Psoas muscle (tissue), 7 donors: ENCODE measurements at regions not wholly inside any gene's neighbourhood (a gene's known extent, or its start where the extent isn't known, plus 50 kb on each side); places are given as distances from the start of the nearest gene placed in this dataset.

ENCODE experiments used
- ATAC-seq, 4 donors: fragments of 200-7000 bp; cut with Tn5 transposase; one replicate each; pipeline ENCODE4 v1.9.1; 2020; ENCODE audit warnings: moderate library complexity in 3 of 4, mild to moderate bottlenecking in 2 of 4
- DNase-seq, 2 donors: peaks; one replicate each; pipeline ENCODE4 v3.0.0-alpha.2; 2020
- H3K27ac ChIP-seq: fragments of 200-600 bp; one replicate; pipeline ENCODE4 v1.8.0; 2022
- H3K27me3 ChIP-seq, 3 donors: fragments of 200-600 bp in 1 of 3; one replicate each; pipeline versions ENCODE4 v1.6.1 to v1.8.0; 2013 to 2022; ENCODE audit warnings: low read length in 2 of 3, mild to moderate bottlenecking in 2 of 3, moderate library complexity in 1 of 3; ENCODE audit not compliant: insufficient read depth in 3 of 3
- H3K36me3 ChIP-seq, 2 donors: fragments of 200-600 bp in 1 of 2; one replicate each; pipeline versions ENCODE4 v1.6.1 to v1.8.0; 2013 to 2022; ENCODE audit warnings: low read depth in 1 of 2, mild to moderate bottlenecking in 1 of 2, moderate library complexity in 1 of 2; ENCODE audit not compliant: insufficient read depth in 1 of 2
- H3K4me1 ChIP-seq: fragments of 200-600 bp; one replicate; pipeline ENCODE4 v1.8.0; 2022
- H3K4me3 ChIP-seq: fragments of 200-600 bp; one replicate; pipeline ENCODE4 v1.8.0; 2022; ENCODE audit warnings: mild to moderate bottlenecking
- H3K9me3 ChIP-seq: fragments of 200-600 bp; one replicate; pipeline ENCODE4 v1.8.0; 2022
- WGBS, 3 donors: extraction: QIAGEN DNeasy Blood & Tissue Kit; methylation state at CpG; one replicate each; pipeline versions ENCODE4 v1.1.6 to v1.1.7; 2013; 5-methylcytosine and 5-hydroxymethylcytosine counted together
- intact Hi-C, 2 donors: fragments of 100-400 bp; cut with DNase I; formaldehyde crosslinking; loops; one replicate each; pipeline versions ENCODE4 v1.11.0 to v1.14.2; 2022
- TF ChIP-seq, protein P1 (sequence below): fragments of 200-600 bp; IDR thresholded peaks from one replicate; pipeline ENCODE4 v1.8.0; 2022; ENCODE audit warnings: antibody characterized with exemption
- donor health status: healthy with polysubstance abuse.
- donor health status: DM: no; HTN: no; CAD: no; lungs with moderate emphysema.
- donor health status: Bipolar disorder and iron deficiency.
- donor health status: healthy.
- donor health status: DM: yes; HTN: yes; CAD: no.
- donor health status: DM: no; HTN: no; CAD: no.
- donor health status: DM: yes; HTN: yes; CAD: no.

DNA sequence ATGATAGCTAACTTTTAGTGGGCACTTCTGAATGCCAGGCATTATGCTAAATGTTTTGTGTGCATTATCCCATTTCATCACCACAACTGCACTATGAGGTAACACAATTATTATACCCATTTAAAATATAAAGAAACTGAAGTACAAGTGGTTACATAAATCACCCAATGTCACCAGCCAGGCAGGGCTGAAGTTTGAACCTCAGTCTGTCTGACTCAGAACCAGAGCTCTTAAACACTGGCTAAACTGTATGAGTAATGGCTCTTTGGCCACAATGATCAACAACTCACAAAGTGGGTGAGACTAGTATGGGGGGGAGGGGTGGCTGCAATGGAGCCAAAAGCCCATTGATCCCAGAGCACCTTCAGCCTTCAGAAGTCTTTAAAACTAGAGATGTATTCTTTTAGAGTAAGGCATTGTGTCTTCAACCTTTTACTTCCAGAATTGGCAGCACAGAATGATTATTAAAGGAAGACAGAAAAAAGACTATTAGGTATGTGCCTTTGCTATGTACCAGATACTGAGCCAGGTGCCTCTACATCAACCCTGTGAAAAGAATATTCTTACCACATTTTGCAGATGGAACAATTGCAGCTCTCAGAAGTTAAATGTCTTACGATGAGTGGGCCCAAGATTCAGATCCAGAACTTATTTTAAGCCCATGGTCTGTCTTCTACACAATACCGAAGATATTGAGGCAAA is 166.9 kb downstream of the UACA start:
- intact Hi-C loops, result no loop called here
- H3K36me3 ChIP-seq, result no peaks in the 10 kb centered on the region
- H3K4me1 ChIP-seq, result no peaks in the 10 kb centered on the region
- peaks cover 9% of the 10 kb centered on the region for H3K9me3 ChIP-seq
- 94 to 95% (median 95%) methylated on average over 2 of the region's 2 CpGs for WGBS, 3 donors
- DNase-seq (no peak), ATAC-seq (no peak)
- no peak overlapping the region for H3K4me3 ChIP-seq
- H3K27me3 ChIP-seq, result no peaks in the 10 kb centered on the region
- TF ChIP-seq, protein P1, sequence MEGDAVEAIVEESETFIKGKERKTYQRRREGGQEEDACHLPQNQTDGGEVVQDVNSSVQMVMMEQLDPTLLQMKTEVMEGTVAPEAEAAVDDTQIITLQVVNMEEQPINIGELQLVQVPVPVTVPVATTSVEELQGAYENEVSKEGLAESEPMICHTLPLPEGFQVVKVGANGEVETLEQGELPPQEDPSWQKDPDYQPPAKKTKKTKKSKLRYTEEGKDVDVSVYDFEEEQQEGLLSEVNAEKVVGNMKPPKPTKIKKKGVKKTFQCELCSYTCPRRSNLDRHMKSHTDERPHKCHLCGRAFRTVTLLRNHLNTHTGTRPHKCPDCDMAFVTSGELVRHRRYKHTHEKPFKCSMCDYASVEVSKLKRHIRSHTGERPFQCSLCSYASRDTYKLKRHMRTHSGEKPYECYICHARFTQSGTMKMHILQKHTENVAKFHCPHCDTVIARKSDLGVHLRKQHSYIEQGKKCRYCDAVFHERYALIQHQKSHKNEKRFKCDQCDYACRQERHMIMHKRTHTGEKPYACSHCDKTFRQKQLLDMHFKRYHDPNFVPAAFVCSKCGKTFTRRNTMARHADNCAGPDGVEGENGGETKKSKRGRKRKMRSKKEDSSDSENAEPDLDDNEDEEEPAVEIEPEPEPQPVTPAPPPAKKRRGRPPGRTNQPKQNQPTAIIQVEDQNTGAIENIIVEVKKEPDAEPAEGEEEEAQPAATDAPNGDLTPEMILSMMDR, result no peak
- H3K27ac ChIP-seq, result no peak overlapping the region

DNA sequence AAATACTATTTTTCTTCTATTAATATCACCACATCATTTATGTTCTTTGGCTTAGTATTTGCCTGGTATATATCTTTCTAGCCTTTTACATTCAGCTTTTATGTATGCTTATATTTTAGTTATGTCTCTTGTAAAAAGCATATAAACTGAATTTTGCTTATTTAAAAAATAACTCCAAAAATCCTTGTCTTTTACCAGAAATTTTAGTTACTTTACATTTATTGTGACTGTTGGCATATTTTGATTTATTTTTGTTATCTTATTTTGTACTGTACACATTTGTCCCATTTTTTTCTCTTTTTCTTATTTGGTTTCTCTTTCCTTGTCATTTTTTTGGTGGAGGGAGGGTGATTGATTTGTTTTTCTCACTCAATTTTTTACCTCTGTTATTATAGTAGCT is 169.6 kb downstream of the UACA start:
- DNase-seq (no peak), ATAC-seq (no peak)
- no peaks in the 10 kb centered on the region for H3K27me3 ChIP-seq
- TF ChIP-seq, protein P1, result no peak
- H3K9me3 ChIP-seq, result peaks cover 9% of the 10 kb centered on the region
- intact Hi-C loops, result no loop called here
- H3K36me3 ChIP-seq, result no peaks in the 10 kb centered on the region
- H3K27ac ChIP-seq, result no peak overlapping the region
- H3K4me1 ChIP-seq, result no peaks in the 10 kb centered on the region
- no peak overlapping the region for H3K4me3 ChIP-seq

DNA sequence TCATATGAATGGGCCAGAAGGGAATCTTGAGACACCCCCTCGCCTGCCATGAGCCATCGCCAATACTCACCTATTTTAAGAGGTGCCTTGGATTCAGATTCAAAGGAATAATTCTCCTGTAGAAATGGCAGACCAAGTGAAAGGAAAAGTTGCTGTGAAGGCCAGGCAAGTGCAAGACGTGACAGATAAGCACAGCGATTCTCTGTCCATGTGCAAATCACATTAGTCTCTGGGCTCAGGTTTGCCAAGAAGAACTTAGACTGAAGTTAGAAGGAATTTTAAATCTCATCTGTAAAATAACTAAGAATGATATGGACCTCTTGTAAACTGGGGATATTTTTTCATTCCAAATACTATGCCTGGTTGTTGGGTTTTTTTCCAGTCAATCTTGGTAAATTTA is 173.6 kb downstream of the UACA start:
- ATAC-seq (no peak), DNase-seq (no peak)
- no peaks in the 10 kb centered on the region for H3K36me3 ChIP-seq
- intact Hi-C loops, result no loop called here
- TF ChIP-seq, protein P1, result no peak
- WGBS, 3 donors, result 53 to 57% (median 54%) methylated on average over 4 of the region's 4 CpGs
- H3K4me1 ChIP-seq, result no peaks in the 10 kb centered on the region
- peaks cover 0 to 4% (median 2%) of the 10 kb centered on the region in 3 donors for H3K27me3 ChIP-seq
- no peak overlapping the region for H3K4me3 ChIP-seq
- H3K9me3 ChIP-seq, result peaks cover 7% of the 10 kb centered on the region
- no peak overlapping the region for H3K27ac ChIP-seq

DNA sequence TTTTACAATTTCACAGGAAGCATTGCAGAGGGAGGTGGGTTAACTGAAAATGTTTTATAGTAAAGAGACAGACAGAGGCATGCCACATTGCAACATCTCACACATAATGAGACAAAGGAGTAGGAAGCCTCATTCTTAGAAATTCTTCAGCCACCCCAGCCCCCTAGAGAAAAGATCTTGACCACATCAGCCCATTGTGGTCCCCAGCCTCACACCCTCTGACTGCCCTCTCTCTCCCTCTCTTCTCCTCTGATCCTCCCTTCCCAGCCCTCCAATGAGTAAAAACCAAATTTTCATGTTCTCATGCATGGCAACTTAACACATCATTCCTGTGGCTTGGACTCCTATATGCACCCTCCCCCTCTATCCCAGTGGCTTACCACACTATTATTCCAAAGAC is 174.1 kb downstream of the UACA start:
- no peak for DNase-seq
- Histone ChIP-seq H3K4me1 (no peaks in the 10 kb centered on the region), H3K27me3 (peaks cover 0 to 4% (median 2%) of the 10 kb centered on the region in 3 donors), H3K27ac (no peak overlapping the region), H3K9me3 (peaks cover 2% of the 10 kb centered on the region), H3K36me3 (no peaks in the 10 kb centered on the region), H3K4me3 (no peak overlapping the region)
- ATAC-seq, result no peak
- intact Hi-C loops, result no loop called here
- TF ChIP-seq, protein P1, result no peak

DNA sequence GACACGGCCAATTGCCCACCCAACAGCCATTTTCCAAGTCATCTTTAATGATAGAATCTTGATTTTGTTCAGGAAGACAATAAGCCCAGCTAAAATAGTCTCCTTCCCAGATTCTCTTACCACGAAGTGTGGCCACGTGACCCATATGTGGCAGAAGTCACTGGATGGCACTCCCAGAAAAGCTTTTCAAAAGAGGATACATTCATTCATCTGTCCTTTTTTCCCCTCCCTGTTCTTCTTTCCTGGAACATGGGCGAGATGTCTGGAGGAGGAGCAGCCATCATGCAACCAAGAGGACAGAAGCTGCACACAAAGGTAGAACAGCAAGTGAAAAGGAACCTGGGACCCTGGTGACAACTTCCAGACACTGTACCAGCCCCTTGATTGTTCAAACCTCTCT is 174.7 kb downstream of the UACA start:
- TF ChIP-seq, protein P1, result no peak
- intact Hi-C loops, result no loop called here
- Histone ChIP-seq H3K9me3 (no peaks in the 10 kb centered on the region), H3K36me3 (no peaks in the 10 kb centered on the region), H3K4me1 (no peaks in the 10 kb centered on the region), H3K27ac (no peak overlapping the region), H3K27me3 (peaks cover 0 to 4% (median 2%) of the 10 kb centered on the region in 3 donors), H3K4me3 (no peak overlapping the region)
- 90 to 99% (median 96%) methylated on average over 4 of the region's 4 CpGs for WGBS, 3 donors
- DNase-seq, result no peak
- no peak for ATAC-seq
